Inferior parietal cortex (tissue), 1 donor: ENCODE measurements at regions not wholly inside any gene's neighbourhood (a gene's known extent, or its start where the extent isn't known, plus 50 kb on each side); places are given as distances from the start of the nearest gene placed in this dataset.
"Not testable (repeated sequence)": the region's sequence is repeated elsewhere in the genome, so short reads cannot be mapped to it uniquely, and the experiment has no call there.

Source experiments
- DNase-seq: peaks from one replicate; pipeline ENCODE4 v3.0.0-alpha.2; 2016; ENCODE audit errors: extremely low spot score

GRCh38 chr5:123950701-123951581, 439.0 kb downstream of the CSNK1G3 start:
- no peak for DNase-seq

DNA sequence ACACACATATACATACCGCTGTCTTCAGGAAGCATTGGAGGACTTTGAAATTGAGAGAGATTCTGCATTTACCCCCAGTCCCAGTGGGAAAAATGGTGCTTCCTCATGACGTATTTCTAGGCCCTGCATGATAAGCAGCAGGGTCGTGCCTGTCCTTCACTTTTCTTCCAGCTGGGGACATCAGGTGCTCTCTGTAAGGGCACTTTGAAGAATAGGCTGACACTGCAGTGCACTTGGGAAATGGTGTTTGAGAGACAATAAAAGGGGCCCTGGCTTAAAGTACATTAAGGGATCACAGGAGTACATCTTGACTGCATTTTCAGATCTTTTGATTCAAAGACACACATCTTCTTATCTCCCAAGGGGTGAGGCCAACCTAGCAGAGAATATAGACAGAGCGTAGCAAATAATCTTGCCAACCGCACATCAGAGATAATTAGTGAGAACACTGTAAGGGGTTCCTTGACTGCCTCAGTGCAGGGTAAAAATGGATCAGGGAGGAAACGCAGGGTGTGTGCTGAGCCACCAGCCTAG, 437.9 kb downstream of the CSNK1G3 start:
- DNase-seq: no peak

GRCh38 chr5:123949043-123949804, 437.2 kb downstream of the CSNK1G3 start:
- DNase-seq: no peak

- DNase-seq: no peak
Observed at GRCh38 chr5:123947797-123948196, 435.8 kb downstream of the CSNK1G3 start.

DNA sequence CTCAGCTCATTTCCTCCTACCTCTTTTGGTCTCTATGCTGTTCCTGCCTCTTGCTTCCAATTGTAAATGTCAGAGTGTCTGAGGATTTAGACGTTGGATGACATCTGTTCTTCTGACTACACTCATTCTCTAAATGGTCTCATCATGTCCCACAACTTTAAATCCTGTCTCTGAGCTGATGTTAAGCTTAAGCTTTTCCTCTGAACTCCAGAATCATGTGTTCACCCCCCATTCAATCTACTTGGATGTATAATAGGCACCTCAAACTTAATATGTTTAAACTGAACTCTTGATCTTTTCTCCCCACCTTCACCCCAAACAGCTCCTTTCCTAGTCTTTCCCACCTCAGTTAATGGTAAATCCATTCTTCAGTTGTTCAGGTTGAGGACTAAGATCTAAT, 433.6 kb downstream of the CSNK1G3 start:
- DNase-seq: no peak

- DNase-seq: no peak
Observed at GRCh38 chr5:123943151-123943550, 431.2 kb downstream of the CSNK1G3 start.

DNA sequence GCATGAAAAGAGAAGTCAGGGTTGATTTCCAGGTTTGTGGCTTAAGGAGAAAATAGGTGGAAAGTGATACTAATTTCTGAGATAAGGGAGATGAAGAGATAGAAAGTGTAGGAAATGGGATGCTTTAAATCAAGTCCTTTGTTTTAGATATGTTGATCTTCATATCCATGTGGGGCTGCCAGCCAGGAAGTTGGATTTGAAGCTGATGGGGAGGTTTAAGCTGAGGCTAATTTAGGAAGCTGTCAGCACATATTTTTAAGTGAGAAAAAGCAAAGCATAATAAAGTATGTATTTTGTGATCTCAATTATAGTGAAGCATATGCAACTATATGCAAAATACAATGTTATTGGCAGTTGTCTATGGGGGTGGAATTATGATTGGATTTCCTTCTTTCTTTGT, 428.4 kb downstream of the CSNK1G3 start:
- DNase-seq: no peak

- peak; percentile 6 for DNase-seq
Observed at GRCh38 chr5:123937230-123937629, 425.3 kb downstream of the CSNK1G3 start.

DNA sequence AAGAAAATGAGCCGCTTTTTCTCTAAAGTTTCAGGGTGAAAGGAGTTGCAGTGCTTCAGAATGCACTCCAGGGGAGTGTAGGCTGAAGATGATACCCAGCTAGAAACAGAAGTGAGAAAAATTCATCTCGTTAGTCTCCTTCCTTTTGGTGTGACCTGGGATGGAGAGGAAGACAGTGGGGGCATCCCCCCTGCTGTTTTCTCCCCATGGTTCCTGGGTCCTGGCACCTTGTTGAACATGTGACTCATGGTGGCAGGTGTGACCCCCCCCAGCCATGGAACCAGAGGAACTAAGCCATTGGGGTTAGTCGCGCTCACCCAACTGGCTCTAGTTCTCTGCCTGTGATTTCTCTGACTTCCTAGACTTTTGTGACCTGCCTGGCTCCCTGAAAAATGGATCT, 424.6 kb downstream of the CSNK1G3 start:
- no peak for DNase-seq

DNA sequence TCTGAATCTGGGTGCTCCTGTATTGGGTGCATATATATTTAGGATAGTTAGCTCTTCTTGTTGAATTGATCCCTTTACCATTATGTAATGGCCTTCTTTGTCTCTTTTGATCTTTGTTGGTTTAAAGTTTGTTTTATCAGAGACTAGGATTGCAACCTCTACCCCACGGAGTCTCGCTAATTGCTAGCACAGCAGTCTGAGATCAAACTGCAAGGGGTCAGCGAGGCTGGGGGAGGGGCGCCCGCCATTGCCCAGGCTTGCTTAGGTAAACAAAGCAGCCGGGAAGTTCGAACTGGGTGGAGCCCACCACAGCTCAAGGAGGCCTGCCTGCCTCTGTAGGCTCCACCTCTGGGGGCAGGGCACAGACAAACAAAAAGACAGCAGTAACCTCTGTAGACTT, 421.8 kb downstream of the CSNK1G3 start:
- DNase-seq: not testable (repeated sequence)

- no peak for DNase-seq
Observed at GRCh38 chr5:123929055-123929474, 417.1 kb downstream of the CSNK1G3 start.

GRCh38 chr5:123928401-123928800, 416.4 kb downstream of the CSNK1G3 start:
- no peak for DNase-seq

DNA sequence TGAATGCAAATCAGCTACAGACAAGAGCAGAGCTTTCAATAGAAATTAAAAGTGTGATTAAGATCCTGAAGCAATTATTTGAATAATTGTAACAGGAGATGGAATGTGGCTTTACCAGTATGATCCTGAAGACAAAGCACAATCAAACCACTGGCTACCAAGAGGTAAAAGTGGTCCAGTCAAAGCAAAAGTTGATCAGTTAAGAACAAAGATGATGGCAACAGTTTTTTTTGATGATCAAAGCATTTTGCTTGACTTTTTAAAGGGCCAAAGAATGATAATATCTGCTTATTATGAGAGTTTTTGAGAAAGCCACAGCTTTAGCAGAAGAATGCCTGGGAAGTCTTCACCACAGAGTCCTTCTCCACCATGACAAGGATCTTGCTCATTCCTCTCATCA, 409.2 kb downstream of the CSNK1G3 start:
- no peak for DNase-seq

- DNase-seq: no peak
Observed at GRCh38 chr5:123916345-123917121, 404.6 kb downstream of the CSNK1G3 start.

- no peak for DNase-seq
Observed at GRCh38 chr5:123914333-123914732, 402.4 kb downstream of the CSNK1G3 start.

DNA sequence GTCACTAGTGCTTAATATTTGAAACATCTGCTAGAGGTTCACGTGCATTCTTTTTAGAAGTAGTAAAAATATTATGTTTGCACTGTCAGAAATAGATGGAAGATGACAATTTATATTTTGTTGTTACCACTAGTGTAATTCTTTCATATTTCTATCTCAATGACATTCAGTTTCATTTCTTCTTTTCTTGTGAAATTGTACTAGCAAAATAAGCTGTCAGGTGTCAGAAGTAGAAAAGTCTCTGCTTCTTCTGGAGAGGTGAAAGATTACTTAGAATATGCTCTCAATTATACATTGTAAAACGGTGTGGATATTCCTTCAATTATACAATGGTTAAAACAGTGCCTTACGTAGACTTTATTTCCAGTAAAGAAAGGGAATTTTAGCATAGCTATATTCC, 395.4 kb downstream of the CSNK1G3 start:
- no peak for DNase-seq

DNA sequence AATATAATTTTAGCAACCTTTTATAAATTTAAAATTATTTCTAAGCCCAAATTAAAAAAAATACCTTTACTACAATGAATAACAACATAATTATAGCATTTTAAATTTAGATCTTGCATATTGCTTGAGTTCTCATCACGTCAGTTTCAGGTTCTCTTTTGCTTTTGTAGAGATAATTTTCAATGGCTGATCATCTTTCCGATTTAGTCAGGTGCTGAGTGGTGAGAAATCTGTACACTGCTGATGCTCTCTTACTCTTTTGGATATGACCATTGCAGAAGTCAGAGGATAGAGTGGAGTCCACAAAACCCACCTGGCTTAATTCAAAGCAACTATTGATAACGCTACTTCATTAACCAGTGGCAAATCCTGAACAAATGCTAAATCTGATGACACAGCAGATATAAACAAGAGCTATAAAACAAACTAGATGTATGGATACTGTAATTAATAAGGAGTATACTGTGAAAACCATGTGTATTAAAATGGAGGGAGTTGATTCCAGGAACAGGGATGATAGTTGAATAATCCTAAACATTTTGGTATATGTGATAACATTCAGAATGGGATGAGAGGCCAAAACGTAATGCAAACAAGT, 394.8 kb downstream of the CSNK1G3 start:
- no peak for DNase-seq

- DNase-seq: no peak
Observed at GRCh38 chr5:123885081-123885480, 373.1 kb downstream of the CSNK1G3 start.

DNA sequence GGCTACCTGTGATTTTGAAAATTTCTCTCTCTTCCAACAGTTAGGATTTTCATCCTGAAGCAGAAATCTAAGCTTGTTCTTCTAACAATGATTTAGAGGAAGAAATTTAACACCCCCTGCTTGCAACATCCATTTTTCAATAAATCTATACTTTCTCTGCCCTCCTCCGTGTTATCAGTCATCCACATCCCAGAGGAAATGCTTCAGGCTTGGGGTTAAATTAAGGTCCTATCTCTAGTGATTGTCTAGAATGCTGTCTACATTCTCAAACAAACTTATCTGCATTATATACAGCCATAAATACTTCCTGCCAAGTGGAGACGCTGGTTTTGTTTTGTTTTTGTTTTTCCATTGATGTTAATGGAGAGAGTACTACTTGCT, 371.0 kb downstream of the CSNK1G3 start:
- no peak for DNase-seq

DNA sequence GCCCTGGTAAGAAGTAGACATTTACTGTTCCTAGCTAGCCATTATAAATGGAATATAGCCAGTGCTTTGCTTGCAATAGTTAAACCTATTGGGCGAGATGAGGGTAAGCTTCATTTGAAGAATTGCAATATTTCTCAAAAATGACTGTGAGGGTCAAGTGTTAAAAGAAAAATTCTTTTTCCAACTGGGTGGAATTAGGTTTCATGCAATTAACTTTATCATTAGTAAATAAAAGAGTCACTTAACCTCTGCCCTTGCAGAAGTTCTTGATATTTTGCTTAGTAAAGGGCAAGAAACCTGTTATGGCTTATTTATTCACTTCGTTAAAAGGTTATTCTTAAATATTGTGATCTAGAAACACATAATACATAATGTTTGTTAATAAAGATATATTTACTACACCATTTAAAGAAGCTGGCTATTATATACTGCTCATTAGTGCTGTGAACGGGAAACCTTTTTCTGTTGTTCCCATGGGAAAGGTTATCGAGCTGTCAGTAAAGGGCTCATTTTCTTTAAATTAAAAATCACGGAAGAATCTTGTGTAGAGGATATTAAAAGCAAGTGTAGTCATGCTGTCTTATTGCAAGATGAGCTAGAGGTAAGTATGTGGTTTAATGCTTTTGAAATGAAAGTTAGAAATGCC, 370.5 kb downstream of the CSNK1G3 start:
- DNase-seq: no peak

- DNase-seq: no peak
Observed at GRCh38 chr5:123881759-123882244, 369.8 kb downstream of the CSNK1G3 start.
